Activated T-cell treated with anti-CD3 and anti-CD28 coated beads, Interleukin-2, amount 50 U/mL, for 4 hours (primary cell): ENCODE measurements at regions not wholly inside any gene's neighbourhood (a gene's known extent, or its start where the extent isn't known, plus 50 kb on each side); places are given as distances from the start of the nearest gene placed in this dataset.
"Not testable (repeated sequence)": the region's sequence is repeated elsewhere in the genome, so short reads cannot be mapped to it uniquely, and the experiment has no call there.

Experiments
- ATAC-seq, 2 donors: fragments of 200-7000 bp; cut with Tn5 transposase; one replicate each; pipeline ENCODE4 v1.10.0; 2021
- DNase-seq: peaks from one replicate; pipeline ENCODE4 v3.0.0-alpha.2; 2020
- H3K27me3 Mint-ChIP-seq: one replicate; pipeline ENCODE4 v1.8.0; 2021; ENCODE audit warnings: low read depth, mixed read lengths
- H3K36me3 Mint-ChIP-seq: one replicate; pipeline ENCODE4 v1.8.0; 2022; ENCODE audit warnings: mixed read lengths; ENCODE audit not compliant: insufficient read depth
- H3K4me1 Mint-ChIP-seq: one replicate; pipeline ENCODE4 v1.8.0; 2021; ENCODE audit warnings: low read depth, mixed read lengths
- H3K4me3 Mint-ChIP-seq: one replicate; pipeline ENCODE4 v1.8.0; 2021; ENCODE audit warnings: mild to moderate bottlenecking, moderate library complexity, mixed read lengths
- H3K9me3 Mint-ChIP-seq: one replicate; pipeline ENCODE4 v1.8.0; 2021; ENCODE audit warnings: mixed read lengths

- no peak for DNase-seq
- H3K4me3 Mint-ChIP-seq, result no peak overlapping the region
- no peaks in the 10 kb centered on the region for H3K27me3 Mint-ChIP-seq
- peaks cover 13% of the 10 kb centered on the region for H3K9me3 Mint-ChIP-seq
- no peak for ATAC-seq
- no peaks in the 10 kb centered on the region for H3K36me3 Mint-ChIP-seq
- H3K4me1 Mint-ChIP-seq, result no peaks in the 10 kb centered on the region
These were observed 127.8 kb downstream of the GJA1 start for GRCh38 chr6:121563286-121563685.

DNA sequence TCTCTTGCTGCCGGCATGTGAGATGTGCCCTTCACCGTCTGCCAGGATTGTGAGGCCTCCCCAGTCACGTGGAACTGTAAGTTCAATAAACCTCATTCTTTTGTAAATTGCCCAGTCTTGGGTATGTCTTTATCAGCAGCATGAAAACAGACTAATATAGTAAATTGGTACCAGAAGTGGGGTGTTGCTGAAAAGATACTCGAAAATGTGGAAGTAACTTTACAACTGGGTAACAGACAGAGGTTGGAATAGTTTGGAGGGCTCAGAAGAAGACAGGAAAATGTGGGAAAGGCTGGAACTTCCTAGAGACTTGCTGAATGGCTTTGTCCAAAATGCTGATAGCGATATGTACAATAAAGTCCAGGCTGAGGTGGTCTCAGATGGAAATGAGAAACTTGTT, 129.1 kb downstream of the GJA1 start:
- H3K36me3 Mint-ChIP-seq, H3K4me1 Mint-ChIP-seq, ATAC-seq, DNase-seq, H3K4me3 Mint-ChIP-seq, H3K27me3 Mint-ChIP-seq: not testable (repeated sequence)
- H3K9me3 Mint-ChIP-seq, result peaks cover 13% of the 10 kb centered on the region

DNA sequence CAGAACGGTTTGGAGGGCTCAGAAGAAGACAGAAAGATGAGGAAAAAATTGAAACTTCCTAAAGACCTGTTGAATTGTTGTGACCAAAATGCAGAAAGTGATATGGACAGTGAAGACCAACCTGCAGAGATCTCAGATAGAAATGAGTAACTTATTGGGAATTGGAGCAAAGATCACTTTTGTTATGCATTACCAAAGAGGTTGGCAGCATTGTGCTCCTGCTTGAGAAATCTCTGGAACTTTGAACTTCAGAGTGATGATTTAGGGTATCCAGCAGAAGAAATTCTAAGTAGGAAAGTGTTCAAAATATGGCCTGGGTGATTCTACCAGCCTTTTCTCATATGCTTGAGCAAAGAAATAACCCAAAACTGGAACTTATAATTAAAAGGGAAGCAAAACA, 136.0 kb downstream of the GJA1 start:
- Mint-ChIP-seq H3K9me3 (no peaks in the 10 kb centered on the region), H3K27me3 (no peaks in the 10 kb centered on the region), H3K36me3 (no peaks in the 10 kb centered on the region), H3K4me3 (no peak overlapping the region), H3K4me1 (peaks cover 4% of the 10 kb centered on the region)
- ATAC-seq (no peak), DNase-seq (no peak)

- ATAC-seq (no peak), DNase-seq (no peak)
- Mint-ChIP-seq H3K36me3 (no peaks in the 10 kb centered on the region), H3K4me1 (peaks cover 4% of the 10 kb centered on the region), H3K27me3 (no peaks in the 10 kb centered on the region), H3K4me3 (no peak overlapping the region), H3K9me3 (no peaks in the 10 kb centered on the region)
These were observed 138.0 kb downstream of the GJA1 start for GRCh38 chr6:121573481-121573880.

DNA sequence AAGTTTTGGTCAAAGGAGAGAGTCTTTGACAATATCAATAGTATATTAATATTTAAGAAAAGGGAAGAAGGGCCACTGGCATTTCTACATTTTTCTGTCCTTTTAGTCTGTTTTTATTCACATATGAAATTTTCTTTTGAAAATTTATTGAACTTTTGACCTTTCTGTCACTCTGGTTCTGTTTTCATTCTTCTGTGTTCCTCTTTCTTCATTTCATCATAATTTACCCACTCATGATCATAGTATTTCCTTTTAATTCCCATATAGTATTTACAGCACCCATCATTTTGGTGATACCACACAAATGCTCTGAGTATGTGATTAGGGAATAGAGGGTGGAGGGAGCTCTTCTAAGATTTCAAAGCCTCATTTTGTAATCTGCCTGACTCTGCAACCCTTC, 142.8 kb downstream of the GJA1 start:
- DNase-seq (no peak), ATAC-seq (no peak)
- H3K36me3 Mint-ChIP-seq, result no peaks in the 10 kb centered on the region
- no peaks in the 10 kb centered on the region for H3K27me3 Mint-ChIP-seq
- no peak overlapping the region for H3K4me3 Mint-ChIP-seq
- H3K9me3 Mint-ChIP-seq, result no peaks in the 10 kb centered on the region
- peaks cover 6% of the 10 kb centered on the region for H3K4me1 Mint-ChIP-seq

- Mint-ChIP-seq H3K4me1 (peaks cover 2% of the 10 kb centered on the region), H3K9me3 (no peaks in the 10 kb centered on the region), H3K27me3 (no peaks in the 10 kb centered on the region), H3K4me3 (no peak overlapping the region), H3K36me3 (no peaks in the 10 kb centered on the region)
- no peak for ATAC-seq
- no peak for DNase-seq
These were observed 144.0 kb downstream of the GJA1 start for GRCh38 chr6:121579478-121579877.

GRCh38 chr6:121581327-121581726, 145.9 kb downstream of the GJA1 start:
- H3K4me3 Mint-ChIP-seq, result no peak overlapping the region
- DNase-seq (no peak), ATAC-seq (no peak)
- peaks cover 2% of the 10 kb centered on the region for H3K4me1 Mint-ChIP-seq
- H3K9me3 Mint-ChIP-seq, result no peaks in the 10 kb centered on the region
- H3K27me3 Mint-ChIP-seq, result no peaks in the 10 kb centered on the region
- no peaks in the 10 kb centered on the region for H3K36me3 Mint-ChIP-seq

GRCh38 chr6:121582262-121582661, 146.8 kb downstream of the GJA1 start:
- H3K9me3 Mint-ChIP-seq, result no peaks in the 10 kb centered on the region
- no peaks in the 10 kb centered on the region for H3K27me3 Mint-ChIP-seq
- ATAC-seq (no peak), DNase-seq (no peak)
- peaks cover 2% of the 10 kb centered on the region for H3K4me1 Mint-ChIP-seq
- H3K36me3 Mint-ChIP-seq, result no peaks in the 10 kb centered on the region
- no peak overlapping the region for H3K4me3 Mint-ChIP-seq

GRCh38 chr6:121584586-121585369, 149.3 kb downstream of the GJA1 start:
- DNase-seq, result no peak
- Mint-ChIP-seq H3K4me3 (no peak overlapping the region), H3K9me3 (no peaks in the 10 kb centered on the region), H3K36me3 (no peaks in the 10 kb centered on the region), H3K4me1 (peaks cover 2% of the 10 kb centered on the region), H3K27me3 (no peaks in the 10 kb centered on the region)
- ATAC-seq, result no peak

DNA sequence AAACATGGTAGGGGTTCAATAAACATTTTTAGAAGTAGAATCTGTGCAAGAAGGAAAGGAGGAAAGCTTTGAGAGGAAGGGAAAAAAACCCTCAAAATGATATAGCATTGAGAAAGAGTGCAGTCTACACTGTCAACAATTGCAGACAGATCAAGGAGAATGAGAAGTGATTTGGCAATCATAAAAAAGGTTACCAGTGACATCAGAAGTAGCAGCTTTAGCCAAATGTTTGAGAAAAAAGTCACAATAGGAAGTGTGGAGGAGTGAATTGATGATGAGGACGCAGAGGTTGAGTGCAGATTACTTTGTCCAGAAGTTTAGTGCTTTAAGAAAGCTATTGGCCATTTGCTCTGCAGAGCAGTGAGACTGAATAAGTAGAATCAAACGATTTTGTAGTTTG, 155.0 kb downstream of the GJA1 start:
- no peaks in the 10 kb centered on the region for H3K9me3 Mint-ChIP-seq
- H3K27me3 Mint-ChIP-seq, result no peaks in the 10 kb centered on the region
- H3K4me3 Mint-ChIP-seq, result no peak overlapping the region
- DNase-seq (no peak), ATAC-seq (no peak)
- no peaks in the 10 kb centered on the region for H3K36me3 Mint-ChIP-seq
- no peaks in the 10 kb centered on the region for H3K4me1 Mint-ChIP-seq

DNA sequence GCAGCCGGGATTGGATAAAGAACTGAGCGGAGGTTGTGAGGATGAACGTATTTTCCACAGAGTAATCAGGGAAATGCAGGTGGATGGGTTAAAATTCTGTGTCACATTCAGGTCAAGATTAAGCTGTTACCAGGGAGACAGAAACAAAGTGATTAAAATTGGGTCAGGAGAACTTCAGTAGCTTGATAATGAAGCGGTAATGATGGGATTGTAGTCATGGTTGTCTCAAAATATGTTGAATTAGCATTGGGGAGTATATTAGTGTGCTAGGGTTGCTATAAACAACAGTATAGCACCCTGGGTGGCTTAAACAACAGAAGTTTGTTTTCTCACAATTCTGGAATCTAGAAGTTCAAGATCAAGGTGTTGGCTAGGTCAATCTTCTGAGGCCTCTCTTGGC, 155.5 kb downstream of the GJA1 start:
- no peak for ATAC-seq
- Mint-ChIP-seq H3K9me3 (no peaks in the 10 kb centered on the region), H3K27me3 (no peaks in the 10 kb centered on the region), H3K4me3 (no peak overlapping the region), H3K36me3 (no peaks in the 10 kb centered on the region), H3K4me1 (no peaks in the 10 kb centered on the region)
- no peak for DNase-seq

DNA sequence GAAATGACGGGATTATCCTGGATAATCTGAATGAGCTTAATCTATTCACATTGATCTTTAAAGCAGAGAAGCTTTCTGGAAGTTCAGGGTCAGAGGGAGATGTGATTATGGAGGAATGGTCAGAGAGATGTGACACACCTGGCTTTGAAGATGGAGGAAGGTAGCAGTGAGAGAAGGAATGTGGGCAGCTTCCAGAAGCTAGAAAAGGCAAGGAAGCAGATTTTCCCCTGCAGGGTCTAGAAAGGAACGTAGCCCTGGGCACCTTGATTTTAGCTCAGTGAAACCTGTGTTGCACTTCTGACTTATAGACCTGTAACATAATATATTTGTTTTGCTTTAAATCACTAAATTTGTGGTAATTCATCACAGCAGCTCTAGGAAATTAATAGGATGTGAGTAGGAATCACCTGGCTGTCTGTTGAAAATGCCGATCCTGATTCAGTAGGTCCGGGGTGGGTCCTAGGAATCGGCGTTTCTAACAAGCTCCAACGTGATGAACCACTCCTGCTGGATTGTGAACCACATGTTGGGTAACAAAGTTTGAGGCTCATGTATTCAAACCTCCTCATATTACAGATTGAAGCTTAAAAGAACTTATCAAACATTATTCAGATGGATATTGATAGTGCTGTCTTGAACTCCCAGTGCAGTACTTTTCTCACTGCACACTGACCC, 157.0 kb downstream of the GJA1 start:
- Mint-ChIP-seq H3K4me1 (no peaks in the 10 kb centered on the region), H3K27me3 (no peaks in the 10 kb centered on the region), H3K36me3 (no peaks in the 10 kb centered on the region), H3K9me3 (no peaks in the 10 kb centered on the region), H3K4me3 (no peak overlapping the region)
- DNase-seq, result no peak
- ATAC-seq, result no peak

DNA sequence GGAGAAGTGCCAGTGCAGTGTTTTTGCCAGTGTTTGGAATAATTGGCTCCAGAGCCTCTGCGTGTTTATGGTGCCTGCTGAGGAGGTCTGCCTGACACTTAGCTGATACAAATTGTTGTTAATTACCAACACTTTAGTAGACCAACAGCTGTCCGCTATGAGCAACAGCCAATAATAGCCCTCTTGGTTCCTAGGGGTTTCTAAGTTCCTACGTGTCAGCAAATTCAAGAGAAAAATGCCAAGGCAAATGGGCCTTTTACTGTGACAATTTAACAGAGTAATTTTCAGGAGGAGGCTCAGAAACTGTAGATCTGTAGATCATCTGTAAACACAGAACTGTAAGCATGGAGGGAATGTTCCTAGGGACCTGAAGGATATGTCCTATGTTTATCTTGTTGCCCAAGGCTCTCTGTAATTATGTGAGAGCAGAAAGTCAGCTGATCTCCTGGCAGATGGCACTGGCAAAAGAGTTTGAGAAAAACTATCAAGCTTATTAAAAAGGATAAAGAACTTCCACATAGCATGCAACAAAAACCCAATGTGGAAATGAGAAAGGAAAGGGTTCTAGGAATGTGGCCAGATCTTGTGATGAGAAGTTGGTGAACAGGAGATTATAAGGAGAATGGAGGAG, 157.7 kb downstream of the GJA1 start:
- no peaks in the 10 kb centered on the region for H3K9me3 Mint-ChIP-seq

DNA sequence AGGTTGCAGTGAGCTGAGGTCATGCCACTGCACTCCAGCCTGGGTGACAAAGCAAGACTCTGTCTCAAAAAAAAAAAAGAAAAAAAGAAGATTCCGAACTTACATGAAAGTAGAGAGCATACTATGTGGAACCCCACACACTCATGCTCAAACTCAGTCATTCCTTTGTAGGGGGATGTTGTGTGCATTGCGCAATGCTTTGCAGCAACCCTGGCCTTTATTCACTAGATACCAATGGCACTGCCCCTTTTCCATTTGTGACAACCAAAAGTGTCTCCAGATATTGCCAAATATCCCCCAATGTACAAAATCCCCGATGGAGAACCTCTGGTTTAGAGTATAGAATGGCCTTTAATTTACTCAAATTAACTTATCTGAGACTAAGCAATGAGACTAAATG, 158.6 kb downstream of the GJA1 start:
- H3K4me3 Mint-ChIP-seq, result no peak overlapping the region
- no peaks in the 10 kb centered on the region for H3K36me3 Mint-ChIP-seq
- no peak for DNase-seq
- no peaks in the 10 kb centered on the region for H3K4me1 Mint-ChIP-seq
- ATAC-seq, result no peak
- no peaks in the 10 kb centered on the region for H3K27me3 Mint-ChIP-seq
- H3K9me3 Mint-ChIP-seq, result peaks cover 2% of the 10 kb centered on the region

More for the DNA sequence above, 157.7 kb downstream of the GJA1 start:
- Mint-ChIP-seq H3K4me1 (no peaks in the 10 kb centered on the region), H3K4me3 (no peak overlapping the region), H3K27me3 (no peaks in the 10 kb centered on the region), H3K36me3 (no peaks in the 10 kb centered on the region)
- ATAC-seq (no peak), DNase-seq (no peak)

DNA sequence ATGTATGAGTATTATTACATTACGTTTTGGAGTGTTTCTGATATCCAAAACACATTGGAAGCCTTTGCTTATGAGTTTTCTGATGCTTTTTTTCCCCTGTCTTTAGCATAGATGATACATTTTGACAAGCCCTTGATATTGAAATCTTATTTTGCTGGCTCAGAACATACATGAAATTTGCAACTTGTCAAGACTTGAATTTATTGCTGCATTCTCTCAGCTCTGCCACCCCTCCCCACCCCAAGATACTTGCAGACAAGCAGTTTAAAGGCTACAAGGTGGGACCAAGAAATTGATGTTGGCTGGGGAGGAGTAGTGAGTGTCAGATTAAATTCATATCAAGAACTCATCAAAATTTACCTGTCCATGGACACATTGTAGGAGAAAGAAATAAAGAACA, 160.2 kb downstream of the GJA1 start:
- ATAC-seq (no peak), DNase-seq (no peak)
- H3K27me3 Mint-ChIP-seq, result no peaks in the 10 kb centered on the region
- no peaks in the 10 kb centered on the region for H3K4me1 Mint-ChIP-seq
- no peaks in the 10 kb centered on the region for H3K36me3 Mint-ChIP-seq
- no peak overlapping the region for H3K4me3 Mint-ChIP-seq
- H3K9me3 Mint-ChIP-seq, result peaks cover 2% of the 10 kb centered on the region
